ENCODE measurements at regions not wholly inside any gene's neighbourhood (a gene's known extent, or its start where the extent isn't known, plus 50 kb on each side); places are given as distances from the start of the nearest gene placed in this dataset.

- TF ChIP-seq CTCF (IDR thresholded peaks at IDR 0.05; ENCODE audit: insufficient read depth, low read length, poor library complexity, severe bottlenecking) (no peak), EZH2phosphoT487 (conservative IDR thresholded peaks at IDR 0.05; ENCODE audit: low read length) (no peak)
Observed at GRCh38 chr4:136946307-136946907, 585.9 kb downstream of the PCDH18 start.

Data from SU-DHL-6 (cell line).